ENCODE measurements at regions not wholly inside any gene's neighbourhood (a gene's known extent, or its start where the extent isn't known, plus 50 kb on each side); places are given as distances from the start of the nearest gene placed in this dataset.

DNA sequence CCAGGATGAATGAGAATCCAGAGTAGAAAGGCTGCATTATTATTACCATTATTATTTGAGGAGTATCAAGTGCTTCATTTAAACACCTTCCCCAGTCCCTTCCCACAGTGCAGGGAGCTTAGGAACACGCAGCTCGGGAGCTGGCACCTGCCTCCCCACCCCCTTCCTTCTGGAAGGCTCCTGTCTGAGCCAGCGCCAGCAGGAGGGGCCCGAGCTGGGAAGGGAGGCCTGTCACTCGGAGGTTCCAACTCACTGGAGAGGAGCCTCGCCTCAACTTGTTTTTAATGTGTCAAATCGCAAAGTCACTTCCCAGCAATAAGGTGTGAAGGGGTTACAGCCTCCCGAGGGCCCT, 156.4 kb upstream of the IRX4 start:
- DNase-seq (ENCODE audit: low spot score) = no peak

DNA sequence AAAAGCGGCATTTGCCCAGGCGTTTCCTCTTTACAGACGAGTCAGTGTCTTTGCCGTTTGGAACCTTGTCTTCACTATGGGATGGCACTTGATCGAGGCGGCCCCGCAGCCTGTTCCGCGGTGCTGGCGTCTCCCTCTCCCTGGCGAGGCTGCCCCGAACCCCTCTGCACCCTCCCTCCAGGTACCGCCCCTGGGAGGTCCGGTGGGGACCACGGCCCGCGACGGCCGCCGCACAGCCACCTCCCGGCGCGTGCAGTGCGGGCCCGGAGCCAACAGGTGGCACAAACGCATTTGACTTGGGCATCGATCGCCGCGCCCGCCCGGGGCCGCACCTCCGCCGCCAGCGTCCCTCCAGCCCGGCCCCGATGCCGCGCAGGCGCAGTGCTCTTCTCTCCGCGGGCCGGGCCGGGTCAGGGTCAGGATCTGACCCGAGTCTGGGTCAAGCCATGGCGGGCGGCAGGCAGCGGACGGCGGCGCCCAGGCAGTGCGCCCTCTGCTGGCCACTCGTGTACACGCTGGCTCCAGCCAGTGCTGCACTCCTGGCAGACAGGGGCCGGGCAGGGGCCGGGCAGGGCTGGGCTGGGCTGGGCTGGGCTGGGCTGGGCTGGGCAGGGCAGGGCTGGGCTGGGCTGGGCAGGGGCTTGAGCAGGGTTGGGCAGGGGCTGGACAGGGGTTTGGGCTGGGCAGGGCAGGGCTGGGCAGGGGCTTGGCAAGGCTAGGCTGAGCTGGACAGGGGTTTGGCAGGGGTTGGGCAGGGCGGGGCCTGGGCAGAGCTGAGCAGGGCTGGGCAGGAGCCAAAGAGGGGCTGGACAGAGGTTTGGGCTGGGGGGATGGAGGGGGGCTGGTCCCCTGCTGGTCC, 155.8 kb upstream of the IRX4 start:
- DNase-seq (ENCODE audit: low spot score) = peak; percentile 36

DNA sequence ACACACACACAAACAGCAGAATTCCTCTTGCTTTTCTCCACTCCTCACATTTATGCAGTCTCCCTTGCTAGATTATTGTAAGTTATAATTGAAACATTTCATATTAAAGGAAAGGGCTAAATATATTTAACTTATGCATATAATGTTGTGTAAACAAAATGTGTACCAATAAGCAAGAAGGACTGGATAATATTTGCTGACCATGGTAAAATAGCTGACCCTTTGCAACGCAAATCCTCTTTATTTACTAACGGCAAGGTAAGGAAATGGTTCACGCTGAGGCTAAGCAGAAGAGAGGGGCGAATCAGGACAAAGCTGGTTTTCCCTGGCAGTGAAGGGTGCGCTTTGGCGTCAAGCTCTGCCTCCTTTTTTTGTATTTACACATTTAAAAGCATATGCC, 154.2 kb upstream of the IRX4 start:
- DNase-seq (ENCODE audit: low spot score) = no peak

DNA sequence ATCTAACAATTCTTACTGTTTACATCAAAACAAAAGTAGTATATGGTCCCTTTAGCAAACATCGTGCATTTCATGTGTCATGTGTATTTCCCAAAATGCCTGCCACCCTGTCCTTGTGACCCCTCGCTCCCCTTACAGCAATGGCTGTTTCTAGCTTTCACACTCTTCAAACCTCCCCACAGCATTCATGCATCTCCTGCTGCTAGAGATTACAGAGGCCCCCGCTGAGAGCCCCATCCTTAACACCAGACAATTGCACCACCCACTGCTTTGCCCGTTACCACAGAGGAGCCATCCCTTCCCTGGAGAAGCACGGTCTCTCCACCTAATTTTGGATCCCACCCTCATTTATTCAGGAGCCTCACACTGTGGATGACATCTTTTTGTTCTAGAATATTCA, 149.7 kb upstream of the IRX4 start:
- DNase-seq (ENCODE audit: low spot score) = no peak

DNA sequence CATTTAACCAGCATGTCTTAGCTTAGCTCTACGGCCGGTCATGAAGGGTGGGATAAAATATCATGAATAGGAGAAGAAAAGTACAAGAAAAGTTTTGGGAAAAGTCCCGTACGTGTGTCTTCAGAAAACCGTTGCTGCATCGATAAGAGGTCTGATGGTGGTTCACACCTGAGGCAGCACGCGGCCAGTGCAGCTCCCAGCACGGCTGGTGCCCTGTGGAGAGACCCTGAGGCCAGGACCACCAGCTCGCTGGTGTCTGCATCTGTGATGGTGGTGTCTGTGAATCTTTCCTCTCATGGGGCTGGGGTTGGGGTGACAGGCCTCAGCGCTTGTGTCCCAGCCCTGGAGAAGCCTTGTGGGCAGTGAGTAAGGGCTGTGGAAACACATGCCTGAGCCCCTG, 148.9 kb upstream of the IRX4 start:
- DNase-seq (ENCODE audit: low spot score) = no peak

DNA sequence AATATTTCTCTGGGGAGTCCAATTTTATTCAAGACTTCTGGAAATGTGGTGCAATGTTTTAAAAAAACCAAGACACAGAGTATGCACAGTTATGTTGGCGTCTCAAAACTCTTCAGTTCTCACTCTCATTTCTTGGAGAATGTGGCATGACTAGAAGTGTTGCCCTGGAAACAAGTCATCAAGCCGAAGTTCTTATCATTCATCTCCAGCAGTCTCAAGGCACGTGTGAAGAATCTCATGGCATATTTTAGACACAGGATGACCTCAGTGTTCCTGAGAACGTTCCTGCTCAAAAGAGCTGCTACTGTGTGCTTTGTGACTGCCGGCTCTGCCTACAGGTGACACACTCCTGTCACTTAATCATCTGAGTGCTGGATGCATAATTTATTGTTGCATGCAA, 147.4 kb upstream of the IRX4 start:
- no peak for DNase-seq (ENCODE audit: low spot score)

DNA sequence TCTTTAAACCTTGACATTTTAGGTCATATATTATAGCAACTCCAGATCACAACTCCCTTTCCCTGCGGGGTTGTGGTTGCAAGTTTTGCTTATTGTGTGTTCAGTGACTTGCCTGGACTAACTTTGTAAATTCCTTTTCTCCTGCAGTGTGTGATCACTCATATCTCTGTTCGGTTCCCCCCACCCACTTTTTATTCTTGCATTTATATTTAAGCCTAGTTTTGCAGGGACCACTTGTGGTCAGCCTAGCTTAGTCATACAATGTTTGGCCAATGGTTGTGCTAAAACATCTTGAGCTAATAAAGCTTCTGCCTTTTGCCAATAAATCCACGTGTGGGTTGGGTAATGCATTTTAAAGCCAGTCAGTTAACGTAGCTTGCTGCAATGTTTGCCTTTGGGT, 146.5 kb upstream of the IRX4 start:
- no peak for DNase-seq (ENCODE audit: low spot score)

DNA sequence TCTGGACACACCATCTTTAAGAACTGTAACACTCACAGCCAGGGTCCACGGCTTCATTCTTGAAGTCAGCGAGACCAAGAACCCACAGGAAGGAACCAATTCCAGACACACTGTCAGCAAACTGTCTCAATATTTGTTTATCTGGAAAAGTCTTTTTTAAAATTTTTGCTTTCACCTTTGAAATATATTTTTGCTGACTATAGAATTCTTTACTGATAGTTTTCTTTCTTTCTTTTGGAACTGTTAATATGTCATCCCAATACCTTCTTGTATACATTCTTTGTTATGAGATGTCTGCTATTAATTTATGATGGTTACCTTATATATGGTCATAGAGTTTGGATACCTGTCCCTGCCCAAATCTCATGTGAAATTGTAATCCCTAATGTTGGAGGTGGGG, 145.1 kb upstream of the IRX4 start:
- DNase-seq (ENCODE audit: low spot score) = no peak

DNA sequence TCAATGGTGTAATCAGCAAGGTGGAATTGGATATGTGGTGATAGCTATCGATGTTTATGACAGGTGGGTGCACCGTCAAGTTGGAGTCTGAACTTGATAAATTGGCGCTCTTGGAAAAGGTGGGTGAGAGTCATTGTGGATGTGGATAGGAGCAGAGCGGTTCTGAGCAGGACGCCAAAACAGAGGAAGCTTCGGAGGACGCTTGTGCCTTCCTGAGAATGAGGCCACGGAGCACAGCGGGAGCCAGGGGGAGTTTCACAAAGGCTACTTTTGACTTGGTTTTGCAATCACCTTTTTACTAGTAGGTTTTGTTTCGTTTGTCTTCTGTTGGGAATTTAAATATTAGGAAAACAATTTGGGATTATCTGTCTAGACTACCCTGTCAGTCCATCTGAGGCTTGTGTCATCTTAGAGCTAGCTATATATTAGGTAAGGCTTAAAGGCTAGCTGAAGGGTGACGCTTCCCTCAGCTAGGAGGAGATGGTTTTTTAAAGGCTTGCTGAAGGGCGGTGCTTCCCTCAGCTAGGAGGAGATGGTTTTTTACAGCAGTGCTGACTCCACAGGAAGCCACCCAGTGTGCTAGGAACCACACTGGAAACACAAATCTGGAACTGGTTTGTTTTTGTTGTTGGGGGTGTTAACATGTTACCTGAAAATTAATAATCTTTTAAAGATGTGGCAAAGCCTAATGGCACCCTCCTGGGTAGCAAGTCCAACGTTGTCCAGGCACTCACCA, 142.4 kb upstream of the IRX4 start:
- no peak for DNase-seq (ENCODE audit: low spot score)

DNA sequence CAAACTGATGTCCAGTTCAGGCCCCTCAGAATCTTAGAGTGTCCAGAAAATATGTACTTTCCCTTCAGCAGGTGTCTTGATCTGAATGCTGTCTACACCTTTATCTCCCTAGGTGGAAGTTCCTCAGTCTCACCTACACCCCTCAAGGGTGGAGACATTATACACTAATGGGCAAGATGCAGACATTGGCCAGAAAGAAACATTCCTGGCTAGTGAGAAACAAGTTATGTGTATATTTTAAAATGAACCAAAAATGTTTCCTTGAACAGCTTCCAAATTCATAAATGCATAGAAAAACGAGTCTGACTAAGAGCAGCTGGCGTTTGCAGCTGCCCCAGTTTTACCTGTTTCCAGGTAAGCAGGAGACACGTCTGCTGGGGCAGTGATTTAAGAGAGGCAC, 140.5 kb upstream of the IRX4 start:
- DNase-seq (ENCODE audit: low spot score) = no peak

DNA sequence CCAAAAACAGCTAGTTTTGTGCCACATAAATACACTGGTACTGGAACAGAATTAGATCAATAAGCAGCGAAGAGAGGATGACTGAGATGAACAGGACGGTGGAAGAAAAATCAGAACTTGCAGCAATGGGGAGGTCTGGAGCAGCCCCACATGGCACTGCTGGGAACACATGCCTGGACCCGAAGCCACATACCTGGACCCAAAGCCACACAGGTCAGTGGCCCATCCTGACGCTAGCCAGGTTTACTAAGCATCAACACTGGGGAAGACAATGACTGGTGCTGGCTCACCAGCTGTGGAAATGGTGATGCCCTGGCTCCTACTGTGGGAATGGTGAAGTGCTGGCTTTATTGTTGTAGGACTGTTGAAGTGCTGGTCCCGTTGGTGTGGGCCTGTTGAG, 139.7 kb upstream of the IRX4 start:
- DNase-seq (ENCODE audit: low spot score) = no peak

DNA sequence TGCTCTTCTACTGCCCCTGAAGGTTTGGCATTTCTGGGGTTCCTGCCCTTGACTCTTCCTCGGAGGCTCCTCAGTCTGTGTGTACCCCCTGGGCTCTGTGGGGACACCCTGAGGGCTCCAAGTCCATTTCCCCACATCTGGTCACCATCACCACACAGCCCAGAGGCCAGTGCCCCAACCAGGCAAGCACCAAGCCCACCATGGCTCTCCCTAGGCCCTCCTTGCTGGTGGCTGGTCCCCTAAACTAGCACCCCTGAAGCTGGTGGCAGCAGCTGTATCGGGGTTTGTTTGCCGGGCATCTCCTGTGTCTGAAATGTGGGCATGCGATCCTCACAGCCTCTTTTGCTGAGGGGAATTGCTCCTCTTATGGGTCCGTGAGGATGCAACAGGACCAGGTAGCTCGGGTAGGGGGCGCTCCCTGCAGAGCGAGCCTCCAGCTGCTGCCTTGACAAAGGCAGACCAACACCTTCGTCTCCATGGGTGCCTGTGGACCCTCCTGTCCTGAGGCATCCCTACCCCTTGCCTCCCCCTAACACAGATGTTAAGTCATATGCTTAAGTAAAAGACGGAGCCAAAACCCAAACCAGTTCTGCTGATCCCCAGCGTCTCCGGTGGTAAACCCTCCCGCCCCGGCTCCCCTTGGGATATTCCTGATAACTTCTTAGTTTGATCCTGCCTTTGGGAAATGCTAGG, 138.9 kb upstream of the IRX4 start:
- no peak for DNase-seq (ENCODE audit: low spot score)

DNA sequence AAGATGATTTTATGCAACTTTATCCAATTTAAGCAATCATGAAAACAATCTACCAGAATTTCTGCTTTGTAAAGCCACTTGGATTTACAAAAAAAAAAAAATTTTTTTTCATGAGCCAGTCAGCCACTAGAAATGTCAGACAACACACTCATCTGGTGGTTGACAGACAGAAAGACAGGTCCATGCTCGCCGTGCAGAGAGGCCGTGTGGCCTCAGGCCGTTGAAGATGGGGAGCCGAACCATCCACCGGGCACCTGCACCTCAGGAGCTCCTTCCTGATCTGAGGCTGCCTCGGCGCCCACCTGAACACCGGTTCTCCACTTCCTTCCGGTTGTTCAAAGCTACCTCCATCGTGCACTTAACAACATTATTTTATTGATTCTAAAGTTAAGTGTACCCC, 138.0 kb upstream of the IRX4 start:
- DNase-seq (ENCODE audit: low spot score) = no peak

DNA sequence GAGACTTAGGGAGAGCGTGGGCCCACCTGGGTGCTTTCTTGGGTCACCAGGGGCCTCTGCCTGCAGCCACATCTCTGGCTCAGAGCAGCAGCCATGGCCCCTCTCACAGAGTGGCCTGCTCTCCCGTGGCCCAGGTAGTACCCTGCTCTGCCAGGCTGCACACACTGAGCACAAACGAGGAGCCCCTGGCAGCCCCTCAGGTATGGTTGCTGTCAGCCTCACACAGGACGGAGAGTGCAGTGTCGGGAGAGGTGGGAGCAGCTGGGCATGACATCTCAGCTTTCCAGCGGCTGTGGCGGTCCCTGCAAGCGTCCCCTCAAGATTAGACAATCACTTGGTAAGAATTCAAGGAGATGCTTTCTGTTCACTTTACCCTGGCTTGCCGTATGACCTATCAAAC, 137.0 kb upstream of the IRX4 start:
- DNase-seq (ENCODE audit: low spot score) = no peak

DNA sequence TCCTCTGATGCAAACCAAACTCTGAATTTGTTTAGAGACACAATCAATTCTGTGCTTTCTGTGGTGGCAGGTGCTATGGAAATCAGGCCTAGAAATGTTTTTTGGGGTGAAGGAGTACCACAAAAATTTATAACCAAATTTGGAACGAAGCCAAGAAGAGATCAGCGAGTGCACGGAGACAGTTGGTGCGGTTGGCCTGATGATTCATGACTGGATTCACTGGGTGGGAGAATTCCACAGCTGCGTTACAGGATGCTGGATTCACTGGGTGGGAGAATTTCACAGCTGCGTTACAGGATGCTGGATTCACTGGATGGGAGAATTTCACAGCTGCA, 135.6 kb upstream of the IRX4 start:
- no peak for DNase-seq (ENCODE audit: low spot score)

DNA sequence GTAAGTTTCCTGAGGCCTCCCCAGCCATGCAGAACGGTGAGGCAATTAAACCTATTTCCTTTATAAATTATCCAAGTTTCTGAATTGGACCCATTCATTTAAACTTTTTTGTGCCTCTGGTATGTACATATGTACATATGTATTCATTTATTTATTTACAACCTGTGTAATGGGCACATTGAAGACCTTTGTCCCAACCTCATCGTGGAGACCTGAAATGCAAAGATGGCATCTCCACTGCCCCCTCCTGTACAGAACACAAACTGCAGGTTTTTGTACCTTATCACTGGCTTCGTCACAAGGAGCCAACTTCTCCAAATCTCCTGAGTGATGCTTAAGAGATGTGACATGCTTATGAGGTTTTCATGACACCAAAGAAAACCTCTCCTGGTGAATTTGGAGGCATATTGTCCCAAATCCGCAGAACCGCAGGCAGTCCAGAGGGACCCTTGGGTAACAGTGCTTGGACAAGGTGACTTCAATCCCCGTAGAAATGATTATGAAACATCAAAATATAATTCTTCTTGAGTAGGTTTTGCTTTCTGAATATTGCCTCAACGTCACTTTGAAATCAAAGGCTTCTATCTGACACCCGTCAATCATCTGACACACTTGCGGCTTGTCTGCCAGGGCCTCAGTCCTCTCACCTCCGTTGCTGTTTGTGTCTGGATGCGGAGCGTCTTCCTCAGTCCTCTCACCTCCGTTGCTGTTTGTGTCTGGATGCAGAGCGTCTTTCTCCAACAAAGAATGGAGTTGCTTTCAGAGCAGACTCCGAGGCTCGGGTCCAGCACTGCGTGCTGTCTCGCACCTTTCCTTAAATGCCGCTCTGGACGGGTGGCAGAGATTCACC, 135.0 kb upstream of the IRX4 start:
- DNase-seq (ENCODE audit: low spot score) = no peak

DNA sequence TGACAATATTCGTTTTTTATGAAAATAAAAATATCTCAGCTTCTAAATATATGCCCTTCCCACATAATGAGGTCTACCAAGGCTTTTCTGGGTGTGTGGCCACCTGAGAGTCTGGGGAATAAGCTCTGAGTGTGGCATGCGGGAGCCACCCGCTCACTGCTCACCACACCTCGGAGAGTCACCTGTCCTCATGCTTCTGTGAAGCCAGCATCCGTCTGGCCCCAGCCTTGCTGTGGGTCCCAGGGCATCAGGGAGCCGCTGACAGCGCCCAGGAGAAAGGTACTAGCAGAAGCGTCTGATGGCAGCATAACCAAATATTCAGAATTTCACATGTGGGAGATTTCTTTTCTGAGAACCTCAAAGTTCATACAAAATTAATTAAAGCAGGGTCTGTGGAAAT, 133.2 kb upstream of the IRX4 start:
- no peak for DNase-seq (ENCODE audit: low spot score)

DNA sequence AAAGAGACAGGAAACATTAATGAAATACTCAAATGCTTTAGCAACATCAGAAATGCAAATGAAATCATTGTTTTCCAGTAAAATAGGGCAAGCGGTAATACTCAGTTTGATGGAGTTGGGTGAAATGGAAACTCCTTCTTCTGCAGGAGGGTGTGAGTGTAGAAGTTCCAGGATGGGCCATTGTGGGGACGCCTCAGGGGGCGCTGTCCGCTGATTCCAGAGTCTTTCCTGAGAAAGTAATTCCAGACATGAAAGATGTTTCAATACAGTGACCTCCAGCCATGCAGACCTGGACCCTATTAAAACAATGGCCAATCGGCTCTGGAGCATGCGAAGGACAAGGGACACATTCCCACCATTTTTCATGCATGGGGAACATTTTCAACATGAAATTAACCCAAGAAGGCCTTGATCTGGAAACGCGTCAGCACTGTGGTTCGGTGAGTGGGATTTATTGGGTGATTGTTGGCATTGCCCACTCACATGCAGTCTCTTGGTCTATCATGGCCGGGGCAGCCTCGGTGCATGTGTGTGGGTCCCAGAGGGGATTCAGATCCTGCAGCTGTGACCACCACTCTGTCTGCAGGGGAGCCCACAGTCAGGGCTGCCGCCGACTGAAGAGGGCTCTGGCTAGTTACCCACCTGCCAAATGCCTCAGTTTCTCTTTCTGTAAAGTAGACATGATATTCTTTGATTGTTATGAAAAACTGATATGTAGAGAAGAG, 132.6 kb upstream of the IRX4 start:
- no peak for DNase-seq (ENCODE audit: low spot score)

DNA sequence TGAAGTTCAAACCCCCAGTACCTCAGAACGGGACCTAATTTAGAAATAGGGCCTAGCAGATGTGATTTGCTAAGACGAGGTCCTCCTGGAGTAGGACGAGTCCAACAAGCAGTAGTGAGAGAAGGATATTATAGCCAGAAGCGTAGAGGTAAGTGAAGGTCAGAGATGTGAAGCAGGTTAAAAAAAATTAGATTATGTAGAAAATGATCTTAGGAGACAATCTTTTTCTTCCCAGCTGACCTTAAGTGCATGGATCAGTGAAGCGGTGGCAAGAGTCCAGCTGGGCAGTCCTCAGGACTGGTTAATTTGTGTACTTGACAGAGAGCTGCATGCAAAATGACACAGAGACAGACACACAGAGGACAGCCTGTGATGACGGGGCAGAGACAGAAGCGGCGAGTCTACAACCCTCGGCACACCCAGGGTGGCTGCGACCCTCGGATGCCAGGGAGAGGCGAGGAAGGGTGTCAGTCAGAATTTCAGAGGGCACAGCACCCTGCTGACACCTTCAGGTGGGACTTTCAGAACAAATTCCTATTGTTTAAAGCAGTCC, 131.4 kb upstream of the IRX4 start:
- no peak for DNase-seq (ENCODE audit: low spot score)

DNA sequence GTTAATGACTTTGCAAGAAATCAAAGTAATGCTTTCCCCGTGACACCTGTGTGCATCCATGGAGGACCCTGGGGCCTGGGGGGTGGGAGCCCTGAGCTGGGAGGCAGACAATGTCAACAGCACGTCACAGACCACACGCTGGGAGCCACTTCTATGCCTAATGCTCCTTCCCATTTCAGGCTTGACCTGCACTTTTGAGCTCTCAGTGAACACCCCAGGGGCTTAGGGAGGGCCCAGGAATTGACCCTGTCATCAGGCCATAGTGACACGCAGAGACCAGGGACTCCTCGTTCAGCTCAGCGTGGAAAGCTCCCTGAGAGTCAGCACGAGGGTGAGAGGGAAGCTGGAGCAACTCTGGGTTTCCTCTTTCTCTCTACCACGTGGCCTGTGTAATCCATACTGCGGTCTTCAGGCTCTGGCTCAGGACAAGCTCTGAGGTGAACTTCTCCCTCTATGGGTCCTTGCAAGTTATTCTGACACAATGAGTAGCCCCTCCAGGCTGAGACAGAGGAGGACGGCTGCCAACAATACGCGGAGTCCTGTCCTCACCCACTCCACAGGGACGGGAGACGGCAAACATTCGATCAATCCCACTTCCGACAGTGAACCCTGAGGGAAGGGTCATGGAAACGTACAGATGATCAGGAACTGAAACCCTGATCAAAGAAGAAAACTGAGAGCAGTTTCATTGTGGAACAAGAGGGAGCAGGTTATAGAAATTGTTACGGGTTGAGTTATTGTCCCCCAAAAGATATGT, 130.8 kb upstream of the IRX4 start:
- DNase-seq (ENCODE audit: low spot score) = no peak
